HG03378 (cell line): ENCODE measurements at regions not wholly inside any gene's neighbourhood (a gene's known extent, or its start where the extent isn't known, plus 50 kb on each side); places are given as distances from the start of the nearest gene placed in this dataset.

Experiments
- ATAC-seq: cut with Tn5 transposase; IDR thresholded peaks from one replicate; pipeline ENCODE4 v1.9.1; 2021; ENCODE audit warnings: mild to moderate bottlenecking, moderate library complexity; ENCODE audit not compliant: unreplicated experiment

GRCh38 chr1:69409731-69410456, 157.8 kb upstream of the LRRC7 start:
- ATAC-seq, result no peak

GRCh38 chr1:69410457-69410850, 157.3 kb upstream of the LRRC7 start:
- ATAC-seq, result no peak

DNA sequence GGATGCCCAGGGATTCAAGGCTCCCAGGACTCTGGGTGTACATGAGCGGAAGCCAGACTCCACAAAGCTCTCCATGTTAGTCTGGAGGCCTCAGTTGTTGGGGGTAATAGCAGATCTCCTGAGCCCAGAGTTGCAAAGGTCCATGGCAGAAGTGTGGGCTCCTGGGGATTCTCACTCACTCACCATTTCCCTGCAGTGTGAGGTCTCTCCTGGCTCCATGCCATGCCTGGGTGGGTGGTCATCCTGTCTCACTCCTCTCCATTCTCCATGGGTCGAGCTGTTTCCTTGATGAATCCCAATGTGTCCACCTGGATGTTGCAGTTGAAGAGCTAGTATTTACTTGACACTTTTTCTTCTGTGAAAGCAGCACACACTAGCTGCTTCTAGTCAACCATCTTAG, 156.8 kb upstream of the LRRC7 start:
- no peak for ATAC-seq

- no peak for ATAC-seq
These were observed 156.1 kb upstream of the LRRC7 start for GRCh38 chr1:69411617-69412016.

DNA sequence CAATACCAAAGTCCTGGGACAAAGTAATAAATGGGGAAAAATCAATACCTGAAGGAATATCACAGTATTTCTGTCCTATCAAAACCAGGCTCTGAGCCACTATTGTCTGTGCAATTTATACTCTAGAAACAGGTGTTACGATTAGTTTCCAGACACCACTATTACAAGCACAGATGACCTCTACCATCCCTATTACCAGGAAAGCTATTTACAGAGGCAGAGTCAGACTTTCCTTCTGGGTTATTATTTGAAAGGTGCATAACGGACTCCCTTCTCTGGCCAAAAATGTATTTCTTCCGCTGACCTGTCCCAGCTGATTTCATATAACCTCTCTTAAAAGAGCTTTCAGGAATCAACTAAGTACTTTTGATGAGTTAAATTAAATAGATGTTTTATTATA, 154.6 kb upstream of the LRRC7 start:
- ATAC-seq, result no peak

DNA sequence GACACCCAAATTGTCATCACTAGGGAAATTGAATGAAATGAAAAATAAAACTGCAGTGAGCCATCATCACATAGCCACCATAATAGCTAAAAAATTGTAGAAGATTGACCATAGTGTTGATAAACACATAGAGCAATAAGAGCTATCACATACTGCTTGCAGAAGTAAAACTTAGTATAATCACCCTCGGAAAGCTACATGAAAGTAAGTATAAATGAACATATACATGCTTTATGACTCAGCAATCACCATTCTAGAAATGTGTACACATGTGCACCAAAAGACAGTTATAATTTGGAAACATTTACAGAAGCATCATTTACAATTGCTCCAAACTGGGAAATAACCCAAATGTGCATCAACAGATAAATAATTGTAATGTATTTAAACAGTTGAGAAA, 153.1 kb upstream of the LRRC7 start:
- ATAC-seq, result no peak

DNA sequence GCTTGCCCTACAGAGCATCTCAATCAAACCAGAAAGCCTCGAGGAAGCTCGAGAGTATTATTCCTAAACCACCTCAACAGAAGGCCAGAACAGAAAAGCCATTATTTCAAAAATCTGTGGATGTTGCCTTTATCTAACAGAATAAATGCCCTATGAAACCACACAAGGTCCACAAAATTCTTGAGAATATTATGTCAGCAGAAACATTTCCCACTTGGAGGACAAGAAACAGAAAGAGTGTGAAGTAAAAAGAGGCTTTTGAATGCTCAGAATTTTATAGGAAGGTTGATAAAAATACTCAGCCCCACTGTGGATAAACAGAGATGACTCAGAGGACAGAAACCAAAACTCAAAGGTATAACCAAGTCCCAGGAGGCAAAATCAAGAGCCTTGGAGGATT, 146.4 kb upstream of the LRRC7 start:
- no peak for ATAC-seq

GRCh38 chr1:69425871-69426270, 141.9 kb upstream of the LRRC7 start:
- no peak for ATAC-seq

GRCh38 chr1:69426401-69426800, 141.3 kb upstream of the LRRC7 start:
- ATAC-seq, result no peak

GRCh38 chr1:69433073-69433472, 134.6 kb upstream of the LRRC7 start:
- no peak for ATAC-seq

GRCh38 chr1:69436151-69436550, 131.6 kb upstream of the LRRC7 start:
- no peak for ATAC-seq

DNA sequence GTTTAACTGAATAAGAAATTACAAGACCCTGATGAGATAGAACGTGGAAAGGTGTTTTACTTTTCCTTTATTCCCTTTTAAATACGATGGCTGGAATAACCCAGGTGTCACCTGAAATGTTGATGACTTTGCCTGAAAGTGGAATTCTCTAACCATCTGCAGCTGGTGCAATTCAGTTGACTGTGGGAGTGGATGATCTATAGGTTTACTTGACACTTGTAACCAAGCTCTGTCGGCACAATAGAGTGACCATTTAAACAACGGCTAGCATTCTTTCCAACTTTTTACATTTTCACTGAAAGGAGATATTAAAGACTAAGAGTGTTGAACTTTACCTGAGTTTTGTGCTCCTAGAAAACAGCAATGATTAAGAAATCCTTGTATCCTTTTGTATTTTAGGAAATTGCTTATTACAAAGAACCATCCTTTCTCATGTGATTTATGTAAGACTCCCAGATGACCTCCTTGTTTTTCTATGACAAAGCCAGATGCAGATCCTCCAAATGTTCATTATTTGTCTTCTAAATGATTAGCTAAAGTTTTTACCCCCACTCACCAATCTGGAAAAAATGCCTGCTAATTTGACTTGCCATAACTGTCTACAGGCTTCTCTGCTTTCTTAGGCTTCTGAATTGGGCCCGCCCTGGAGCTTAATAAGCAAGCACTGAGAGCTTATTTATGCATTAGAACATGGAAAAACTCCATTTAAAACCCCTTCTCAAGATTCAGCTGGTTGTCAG, 129.5 kb upstream of the LRRC7 start:
- ATAC-seq, result no peak

DNA sequence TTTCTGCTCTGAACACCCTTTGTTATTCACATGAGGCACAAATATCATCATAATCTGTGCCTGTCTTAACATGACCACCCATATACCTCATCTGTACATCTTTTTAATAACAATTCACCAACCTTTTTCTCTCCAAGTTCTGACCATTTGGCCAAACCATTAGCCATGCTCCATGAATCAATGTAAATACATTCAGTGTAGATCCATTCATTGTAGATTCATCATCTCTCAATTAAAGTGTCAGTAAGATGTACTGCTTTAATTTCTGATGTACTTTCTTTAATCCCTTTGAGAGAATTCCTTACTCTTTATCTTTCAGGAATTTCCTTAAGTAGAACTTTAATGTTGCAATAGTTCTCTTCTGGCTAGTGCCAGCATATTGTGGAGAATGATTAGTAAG, 126.2 kb upstream of the LRRC7 start:
- no peak for ATAC-seq

GRCh38 chr1:69451196-69451595, 116.5 kb upstream of the LRRC7 start:
- no peak for ATAC-seq

- ATAC-seq, result no peak
These were observed 112.0 kb upstream of the LRRC7 start for GRCh38 chr1:69455718-69456117.

GRCh38 chr1:69459244-69459643, 108.5 kb upstream of the LRRC7 start:
- ATAC-seq, result no peak

DNA sequence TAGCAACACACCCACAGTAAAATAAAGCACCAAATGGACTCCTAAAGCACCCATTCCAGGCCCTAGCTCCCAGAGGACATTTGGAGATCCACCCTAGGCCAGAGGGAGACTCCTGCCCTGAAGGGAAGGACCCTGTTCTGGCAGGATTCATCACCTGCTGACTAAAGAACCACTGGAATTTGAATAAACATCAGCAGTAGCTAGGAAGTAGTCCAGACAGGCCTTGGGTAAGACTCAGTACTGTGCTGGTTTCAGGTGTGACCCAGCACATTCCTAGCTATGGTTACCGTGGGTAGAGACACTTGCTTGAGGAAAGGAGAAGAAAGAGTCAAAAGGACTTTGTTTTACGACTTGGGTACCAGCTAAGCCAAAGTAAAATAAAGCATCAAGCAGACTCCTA, 92.7 kb upstream of the LRRC7 start:
- ATAC-seq, result no peak

DNA sequence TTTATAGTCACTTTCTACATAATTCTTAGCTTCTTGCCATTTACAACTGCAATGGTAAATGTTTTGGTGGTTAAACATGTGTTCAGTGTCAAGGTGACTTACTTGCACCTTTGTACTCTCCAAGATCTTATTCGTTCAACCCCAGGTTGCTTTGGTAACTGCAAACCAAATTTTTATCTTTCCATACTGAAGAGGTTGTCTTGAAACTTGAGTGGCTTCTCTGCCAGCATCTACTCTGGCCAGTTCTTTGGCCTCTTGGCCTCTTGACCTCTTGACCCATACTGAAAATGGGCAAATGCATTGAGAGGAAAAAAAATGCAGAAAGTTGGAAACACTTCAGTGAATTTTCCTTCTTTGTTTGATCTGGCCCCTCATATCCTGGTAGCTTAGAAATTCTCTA, 88.0 kb upstream of the LRRC7 start:
- no peak for ATAC-seq

DNA sequence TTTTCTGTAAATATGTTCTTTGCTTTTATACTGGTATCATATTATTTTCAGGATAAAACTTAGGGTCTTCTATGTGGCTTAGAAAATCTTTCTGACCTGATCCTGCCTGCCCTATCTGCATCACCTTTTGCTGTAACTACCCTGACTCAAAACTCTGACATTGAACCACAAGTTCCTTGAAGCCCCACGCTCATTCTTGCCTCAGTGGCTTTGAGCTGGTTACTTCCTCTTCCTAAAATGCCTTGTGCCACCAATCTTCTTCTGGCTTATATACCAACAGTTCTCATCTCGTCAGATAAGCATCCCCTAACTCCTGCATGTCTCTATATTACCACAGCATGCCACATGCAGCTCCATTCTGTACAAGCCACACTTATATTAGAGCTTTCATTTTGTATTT, 84.5 kb upstream of the LRRC7 start:
- ATAC-seq, result no peak

DNA sequence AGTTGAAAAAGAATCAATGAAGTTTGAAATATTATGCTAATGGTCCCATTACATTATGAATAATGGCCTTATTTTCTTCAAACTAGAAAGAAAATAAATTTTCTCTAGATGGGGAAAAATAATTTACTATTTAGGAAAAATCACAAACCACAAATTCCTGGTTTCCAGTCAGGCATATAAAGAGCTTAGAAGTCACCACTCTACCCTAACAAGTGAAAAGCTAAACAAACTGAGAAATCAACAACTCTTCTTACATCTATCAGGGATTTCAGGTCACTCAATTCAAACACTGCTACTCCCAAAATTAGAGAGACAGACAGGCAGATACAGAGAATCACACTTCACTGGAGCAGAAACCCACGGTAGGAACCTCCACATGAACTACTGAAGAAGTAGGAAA, 82.1 kb upstream of the LRRC7 start:
- no peak for ATAC-seq

- ATAC-seq, result no peak
These were observed 76.3 kb upstream of the LRRC7 start for GRCh38 chr1:69491416-69491815.

DNA sequence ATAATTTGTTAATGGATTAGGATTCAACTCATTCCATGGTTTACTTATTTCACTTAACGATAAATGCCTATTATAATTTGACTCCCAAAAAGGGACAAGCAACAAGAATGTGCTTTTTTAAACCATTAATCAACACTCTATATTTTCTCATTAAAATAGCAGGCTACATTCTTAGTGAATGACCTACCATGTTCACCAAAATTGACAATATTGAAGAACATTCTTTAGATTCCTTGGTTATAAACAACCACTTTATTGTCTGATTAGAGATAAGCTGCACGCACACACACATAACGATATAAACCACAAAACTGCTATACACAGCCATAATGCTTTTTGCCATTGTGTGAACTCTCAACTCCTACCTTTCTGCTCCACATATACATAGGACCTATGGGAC, 75.4 kb upstream of the LRRC7 start:
- no peak for ATAC-seq

DNA sequence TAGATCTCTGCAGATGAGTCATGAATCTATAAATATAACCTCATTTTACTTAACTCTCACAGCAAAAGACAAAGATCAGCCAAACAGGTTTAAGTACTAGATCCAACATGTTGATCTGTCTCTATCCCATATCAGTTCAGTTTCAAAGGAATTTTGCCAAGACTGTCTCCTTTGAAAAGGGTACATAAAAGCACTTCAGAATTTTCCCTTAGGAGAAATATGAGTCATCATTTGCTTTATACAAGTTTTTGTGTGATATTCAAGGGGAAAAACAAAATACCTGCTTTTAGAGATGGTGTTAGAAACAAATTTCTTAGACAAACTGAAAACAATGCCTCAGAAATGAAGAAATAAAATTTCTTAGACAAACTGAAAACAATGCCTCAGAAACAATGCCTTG, 73.5 kb upstream of the LRRC7 start:
- no peak for ATAC-seq
